Tibial nerve (tissue), 3 donors: ENCODE measurements at regions not wholly inside any gene's neighbourhood (a gene's known extent, or its start where the extent isn't known, plus 50 kb on each side); places are given as distances from the start of the nearest gene placed in this dataset.

Source experiments
- EP300 ChIP-seq, 2 donors: sonication (generic); formaldehyde crosslinking; IDR thresholded peaks; one replicate each; pipeline ENCODE4 v1.6.1; 2017; ENCODE audit warnings: antibody characterized with exemption in 2 of 2, mild to moderate bottlenecking in 1 of 2
- POLR2A ChIP-seq, 2 donors: fragments of 450-650 bp; IDR thresholded peaks; one replicate each; pipeline ENCODE4 v1.6.1; 2017; ENCODE audit warnings: antibody characterized with exemption in 2 of 2, mild to moderate bottlenecking in 2 of 2, moderate library complexity in 2 of 2

DNA sequence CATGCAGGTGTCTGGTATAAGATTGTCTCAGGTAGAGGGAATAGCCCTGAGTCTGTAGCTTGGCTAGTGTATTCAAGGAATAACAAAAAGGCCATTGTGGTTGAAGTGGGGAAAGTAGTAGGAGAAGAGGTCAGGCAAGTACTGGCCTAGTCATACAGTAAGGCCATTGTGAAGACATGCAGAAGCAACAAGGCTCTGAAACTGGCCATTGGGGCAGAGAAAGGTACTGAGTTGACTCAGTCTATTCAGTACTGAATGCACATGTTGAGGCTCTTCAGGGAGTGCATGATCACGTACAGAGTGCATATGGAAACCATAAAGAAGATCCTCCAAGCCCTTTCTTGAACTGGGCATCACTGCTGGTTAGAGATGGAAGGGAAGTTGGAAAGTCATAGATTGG lies 477.6 kb downstream of the SOX6 start:
- TF ChIP-seq POLR2A (IDR thresholded peaks at IDR 0.05) (no peak), EP300 (IDR thresholded peaks at IDR 0.05) (no peak)
